Naive thymus-derived CD8-positive, alpha-beta T cell (primary cell): ENCODE measurements at regions not wholly inside any gene's neighbourhood (a gene's known extent, or its start where the extent isn't known, plus 50 kb on each side); places are given as distances from the start of the nearest gene placed in this dataset.

ENCODE experiments used
- ATAC-seq, 2 donors: fragments of 150-1000 bp; cut with Tn5 transposase in 1 of 2; sonication (Bioruptor Pico), chemical (Tn5 transposase) in 1 of 2; 1 replicate in 1 of 2; 2 replicates in 1 of 2; pipeline ENCODE4 v1.10.0; 2021; ENCODE audit warnings: mild to moderate bottlenecking in 2 of 2, moderate library complexity in 2 of 2
- POLR2A ChIA-PET: fragments of 350-600 bp; sonication (Branson Sonifier 250); formaldehyde crosslinking; loops from one replicate; lab custom pipeline; 2021; ENCODE audit warnings: antibody characterized with exemption; lab: Charles Lee
- DNase-seq, 10 donors: peaks; one replicate each; pipeline versions ENCODE4 v3.0.0 to v3.0.0-alpha.2; 2020 to 2022
- H3K27ac Mint-ChIP-seq, 10 donors: one replicate each; pipeline ENCODE4 v1.8.0; 2020 to 2022; ENCODE audit warnings: mild to moderate bottlenecking in 10 of 10, mixed read lengths in 10 of 10, moderate library complexity in 4 of 10, inconsistent platforms in 1 of 10
- H3K27me3 Mint-ChIP-seq, 5 donors: one replicate each; pipeline ENCODE4 v1.8.0; 2021 to 2022; ENCODE audit warnings: mixed read lengths in 5 of 5
- H3K36me3 Mint-ChIP-seq, 3 donors: one replicate each; pipeline ENCODE4 v1.8.0; 2020 to 2022; ENCODE audit warnings: mixed read lengths in 3 of 3, mild to moderate bottlenecking in 2 of 3, inconsistent platforms in 1 of 3
- H3K4me1 Mint-ChIP-seq, 4 donors: one replicate each; pipeline ENCODE4 v1.8.0; 2021 to 2022; ENCODE audit warnings: mixed read lengths in 4 of 4
- H3K4me3 Mint-ChIP-seq, 10 donors: one replicate each; pipeline ENCODE4 v1.8.0; 2020 to 2022; ENCODE audit warnings: mild to moderate bottlenecking in 10 of 10, mixed read lengths in 10 of 10, moderate library complexity in 6 of 10, inconsistent platforms in 1 of 10
- H3K9me3 Mint-ChIP-seq, 9 donors: one replicate each; pipeline ENCODE4 v1.8.0; 2020 to 2022; ENCODE audit warnings: mixed read lengths in 9 of 9, mild to moderate bottlenecking in 3 of 9, inconsistent platforms in 1 of 9, moderate library complexity in 1 of 9

DNA sequence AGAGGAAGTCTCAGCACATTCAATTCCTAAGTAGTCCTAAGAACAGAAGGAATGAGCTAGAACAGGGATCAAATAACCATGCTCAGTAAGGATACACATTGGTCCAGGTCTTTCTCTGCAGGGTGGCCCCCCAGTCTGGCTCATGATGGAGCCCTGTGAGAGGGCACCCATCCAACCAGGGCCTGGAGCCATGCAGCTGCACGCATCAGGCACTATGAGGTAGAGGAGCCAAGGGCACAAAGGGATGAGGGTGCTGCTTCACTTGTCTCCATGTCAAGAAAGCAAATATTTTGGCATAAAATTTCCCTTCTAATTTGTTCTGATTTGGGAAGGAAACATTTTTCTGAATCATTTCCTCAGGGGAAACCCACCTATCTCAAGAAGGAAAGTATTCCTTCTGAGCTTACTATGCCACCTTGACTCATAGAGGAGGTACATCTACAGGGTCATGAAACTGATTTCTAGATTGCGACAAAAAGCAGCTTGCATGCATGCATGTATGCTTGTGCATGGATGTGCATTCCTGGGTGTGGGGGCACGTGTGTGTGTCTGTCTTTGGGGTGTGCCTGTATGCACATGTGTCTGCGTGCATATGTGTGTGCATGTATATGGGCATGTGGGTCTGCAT lies 600.3 kb downstream of the MID1IP1 start:
- POLR2A ChIA-PET: no interaction called here
- peak overlapping the region in 2 of 10 donors; percentile 53 to 56 for H3K27ac Mint-ChIP-seq

DNA sequence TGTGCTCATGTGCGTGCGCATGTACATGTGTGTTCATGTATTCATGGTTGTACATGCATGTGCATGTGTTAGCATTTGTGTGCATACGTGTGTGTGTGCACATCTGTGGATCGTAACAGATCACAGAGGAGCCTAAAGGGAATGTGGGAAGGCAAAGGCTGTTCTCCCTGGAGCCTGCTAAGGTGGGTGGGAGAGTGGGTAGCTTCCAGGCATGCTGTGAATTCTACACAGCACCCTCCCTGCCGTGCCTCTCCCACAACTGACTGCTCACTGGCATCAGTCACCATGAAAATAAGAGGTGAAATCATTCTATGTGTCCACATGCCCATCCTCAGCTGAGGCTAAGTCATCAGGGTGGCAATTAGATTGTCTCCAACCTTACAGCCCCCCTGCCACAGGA lies 600.9 kb downstream of the MID1IP1 start:
- peaks cover 0 to 2% (median 0%) of the 10 kb centered on the region in 9 donors for H3K9me3 Mint-ChIP-seq
- H3K4me3 Mint-ChIP-seq: no peak overlapping the region
- POLR2A ChIA-PET: no interaction called here
- H3K36me3 Mint-ChIP-seq: no peaks in the 10 kb centered on the region
- no peak for ATAC-seq
- H3K4me1 Mint-ChIP-seq: peaks cover 0 to 2% (median 0%) of the 10 kb centered on the region in 4 donors
- no peak for DNase-seq
- no peak overlapping the region for H3K27ac Mint-ChIP-seq
- H3K27me3 Mint-ChIP-seq: peaks cover 0 to 2% (median 0%) of the 10 kb centered on the region in 5 donors

More for the DNA sequence above, 600.3 kb downstream of the MID1IP1 start:
- Mint-ChIP-seq H3K36me3 (no peaks in the 10 kb centered on the region), H3K9me3 (peaks cover 0 to 2% (median 0%) of the 10 kb centered on the region in 9 donors), H3K4me3 (no peak overlapping the region), H3K4me1 (peaks cover 0 to 2% (median 0%) of the 10 kb centered on the region in 4 donors), H3K27me3 (peaks cover 0 to 2% (median 0%) of the 10 kb centered on the region in 5 donors)
- ATAC-seq: no peak
- no peak for DNase-seq

DNA sequence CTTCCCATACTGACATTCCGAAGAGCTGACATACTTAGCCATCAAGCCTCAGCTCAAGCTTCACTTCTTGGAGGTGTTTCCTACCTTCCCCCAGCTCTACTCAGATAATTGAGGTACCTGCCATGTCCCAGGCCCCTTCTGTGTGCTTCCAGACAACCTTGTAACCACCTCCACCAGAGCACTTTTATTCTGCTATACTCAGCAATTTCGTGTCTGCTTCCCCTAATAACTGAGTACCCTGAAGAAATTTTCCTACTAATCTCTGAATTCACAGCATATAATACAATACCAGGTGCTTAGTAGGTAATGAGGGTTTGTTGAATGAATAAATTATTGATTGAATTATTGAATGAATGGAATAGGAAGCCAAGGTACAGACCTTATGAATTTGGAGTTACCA lies 605.5 kb downstream of the MID1IP1 start:
- Mint-ChIP-seq H3K36me3 (no peaks in the 10 kb centered on the region), H3K4me1 (no peaks in the 10 kb centered on the region), H3K4me3 (no peak overlapping the region), H3K9me3 (no peaks in the 10 kb centered on the region), H3K27ac (no peak overlapping the region), H3K27me3 (peaks cover 0 to 2% (median 0%) of the 10 kb centered on the region in 5 donors)
- no peak for DNase-seq
- POLR2A ChIA-PET: no interaction called here
- no peak for ATAC-seq

DNA sequence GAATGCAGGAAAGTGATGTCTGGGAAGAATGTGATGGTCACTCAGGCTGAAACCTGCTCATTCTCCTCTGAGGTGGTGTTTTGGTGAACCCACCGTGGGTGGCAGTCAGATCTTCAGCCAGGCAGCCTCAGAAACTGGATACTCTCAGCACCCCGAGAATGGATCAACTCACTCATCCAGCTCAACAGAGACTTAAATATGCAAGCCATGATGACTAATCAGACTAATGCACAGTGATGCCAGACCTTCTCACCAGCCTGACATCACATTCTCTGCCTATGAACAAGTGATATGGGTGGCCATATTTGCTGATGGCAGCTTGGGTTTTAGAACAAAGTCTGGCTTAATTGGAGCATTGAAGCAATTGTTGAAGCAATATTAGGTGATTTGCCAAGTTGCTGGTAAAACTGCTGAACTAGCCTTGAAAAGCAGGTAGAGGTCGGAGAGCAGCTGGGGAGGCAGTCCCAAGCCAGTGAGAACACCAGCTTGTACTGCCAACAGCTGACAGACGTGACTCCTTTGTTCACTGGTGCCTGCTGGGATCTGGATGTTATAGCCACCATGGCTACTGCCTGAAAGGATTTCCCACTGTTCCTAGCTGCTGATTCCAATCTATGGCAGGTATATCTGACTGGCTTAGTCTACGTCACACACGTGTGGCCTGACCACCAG lies 608.1 kb downstream of the MID1IP1 start:
- POLR2A ChIA-PET: no interaction called here
- Mint-ChIP-seq H3K9me3 (peaks cover 0 to 3% (median 0%) of the 10 kb centered on the region in 9 donors), H3K27ac (peak overlapping the region in 1 of 10 donors; percentile 2), H3K36me3 (no peaks in the 10 kb centered on the region), H3K4me3 (no peak overlapping the region), H3K27me3 (peaks cover 0 to 2% (median 0%) of the 10 kb centered on the region in 5 donors), H3K4me1 (no peaks in the 10 kb centered on the region)
- no peak for ATAC-seq
- DNase-seq: no peak

DNA sequence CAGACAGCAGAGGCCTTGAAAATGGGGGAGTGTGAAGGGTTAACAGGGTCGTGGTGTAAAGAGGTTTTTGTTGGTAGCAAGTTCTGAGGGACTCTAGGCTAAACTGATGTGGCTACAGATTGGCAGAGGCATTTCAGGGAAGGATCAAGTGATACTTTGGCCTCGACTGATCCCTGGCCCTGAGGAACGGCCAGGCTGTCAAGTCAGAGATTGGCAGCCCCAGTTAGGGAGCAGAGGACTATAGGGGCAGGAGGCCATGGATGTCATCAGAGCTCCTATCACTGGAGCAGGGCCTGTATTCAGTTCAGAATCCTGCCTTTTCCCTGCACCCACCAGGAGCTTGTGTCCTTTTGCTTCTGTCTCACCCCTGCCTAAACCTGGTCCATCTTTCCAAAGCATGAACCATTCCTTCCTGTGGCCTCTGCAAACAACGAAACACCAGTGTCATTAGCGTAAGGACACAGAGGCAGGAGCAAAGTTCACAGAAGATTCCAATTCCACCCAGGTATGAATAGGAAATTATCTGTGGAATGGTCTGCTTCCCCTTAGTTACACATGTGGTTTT lies 613.1 kb downstream of the MID1IP1 start:
- no peaks in the 10 kb centered on the region for H3K36me3 Mint-ChIP-seq

DNA sequence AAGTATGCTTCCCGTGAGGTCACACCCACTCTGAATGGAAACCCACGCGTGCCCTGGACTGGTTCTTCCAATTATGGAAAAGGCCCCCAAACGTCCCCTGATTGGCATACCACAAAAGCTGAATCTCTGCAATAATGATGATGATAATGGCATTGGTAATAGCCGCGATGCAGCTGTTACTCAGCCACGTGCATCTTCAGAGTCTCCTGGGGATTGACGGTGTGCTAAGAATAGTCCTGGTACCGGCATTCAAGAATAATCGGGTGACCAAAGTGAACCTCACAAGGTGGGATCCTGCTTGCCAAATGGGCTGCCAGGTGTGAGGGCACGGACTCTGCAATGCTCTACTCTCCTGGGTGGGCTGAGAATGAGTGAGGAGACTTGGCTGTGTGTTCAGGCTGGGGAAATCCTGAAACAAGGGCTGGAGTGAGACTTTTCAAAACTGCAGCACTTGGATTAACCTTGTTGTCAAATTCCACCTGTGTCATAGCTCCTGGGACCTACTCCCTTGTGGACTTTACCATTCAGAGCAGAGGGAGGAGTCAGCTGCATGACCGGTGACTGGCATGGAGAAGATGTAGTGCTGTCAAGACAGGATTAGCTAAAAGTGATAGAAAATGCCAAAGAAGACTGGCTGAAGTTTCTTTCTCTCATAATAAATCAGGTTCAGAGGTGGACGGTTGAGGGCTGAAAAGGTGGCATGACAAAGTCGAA lies 615.4 kb downstream of the MID1IP1 start:
- ATAC-seq: no peak
- Mint-ChIP-seq H3K27me3 (no peaks in the 10 kb centered on the region), H3K36me3 (no peaks in the 10 kb centered on the region), H3K27ac (no peak overlapping the region), H3K4me1 (peaks cover 6 to 18% (median 11%) of the 10 kb centered on the region in 4 donors), H3K9me3 (peaks cover 0 to 3% (median 0%) of the 10 kb centered on the region in 9 donors), H3K4me3 (peak overlapping the region in 1 of 10 donors; percentile 15)
- POLR2A ChIA-PET: interaction anchor here (0.6 kb wide), 1 partner anchor 298 kb away, joined by 3 read pairs; no protein-coding TSS in a partner anchor
- DNase-seq: no peak

More for the DNA sequence above, 613.1 kb downstream of the MID1IP1 start:
- POLR2A ChIA-PET: no interaction called here
- Mint-ChIP-seq H3K27me3 (no peaks in the 10 kb centered on the region), H3K27ac (no peak overlapping the region), H3K4me3 (no peak overlapping the region), H3K9me3 (peaks cover 0 to 3% (median 0%) of the 10 kb centered on the region in 9 donors), H3K4me1 (peaks cover 6 to 18% (median 11%) of the 10 kb centered on the region in 4 donors)
- ATAC-seq: no peak
- no peak for DNase-seq

DNA sequence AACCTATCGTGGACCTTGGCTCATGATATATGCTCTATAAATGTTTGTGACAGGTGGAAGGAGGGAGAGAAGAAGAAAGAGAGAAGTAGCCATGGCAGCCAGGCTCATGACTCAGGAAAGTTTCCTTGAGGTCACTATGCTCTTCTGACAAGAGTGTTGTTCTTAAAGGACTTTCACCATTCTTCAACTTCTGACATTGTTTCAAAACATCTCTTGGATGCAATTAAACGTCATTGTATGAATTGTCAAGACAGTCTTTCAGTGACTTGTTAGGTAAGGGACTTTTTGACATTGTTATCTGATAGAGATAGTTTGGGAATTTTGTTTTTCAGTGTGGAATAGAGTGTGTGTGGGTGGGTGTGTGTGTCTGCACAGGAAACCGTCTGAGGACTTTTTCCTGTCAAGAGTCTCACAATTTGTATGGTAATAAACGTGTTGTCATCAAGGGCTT lies 617.0 kb downstream of the MID1IP1 start:
- H3K4me3 Mint-ChIP-seq: peak overlapping the region in 1 of 10 donors; percentile 32
- H3K27ac Mint-ChIP-seq: peak overlapping the region in 5 of 10 donors; percentile 3 to 66 (median 18)
- ATAC-seq: no peak

DNA sequence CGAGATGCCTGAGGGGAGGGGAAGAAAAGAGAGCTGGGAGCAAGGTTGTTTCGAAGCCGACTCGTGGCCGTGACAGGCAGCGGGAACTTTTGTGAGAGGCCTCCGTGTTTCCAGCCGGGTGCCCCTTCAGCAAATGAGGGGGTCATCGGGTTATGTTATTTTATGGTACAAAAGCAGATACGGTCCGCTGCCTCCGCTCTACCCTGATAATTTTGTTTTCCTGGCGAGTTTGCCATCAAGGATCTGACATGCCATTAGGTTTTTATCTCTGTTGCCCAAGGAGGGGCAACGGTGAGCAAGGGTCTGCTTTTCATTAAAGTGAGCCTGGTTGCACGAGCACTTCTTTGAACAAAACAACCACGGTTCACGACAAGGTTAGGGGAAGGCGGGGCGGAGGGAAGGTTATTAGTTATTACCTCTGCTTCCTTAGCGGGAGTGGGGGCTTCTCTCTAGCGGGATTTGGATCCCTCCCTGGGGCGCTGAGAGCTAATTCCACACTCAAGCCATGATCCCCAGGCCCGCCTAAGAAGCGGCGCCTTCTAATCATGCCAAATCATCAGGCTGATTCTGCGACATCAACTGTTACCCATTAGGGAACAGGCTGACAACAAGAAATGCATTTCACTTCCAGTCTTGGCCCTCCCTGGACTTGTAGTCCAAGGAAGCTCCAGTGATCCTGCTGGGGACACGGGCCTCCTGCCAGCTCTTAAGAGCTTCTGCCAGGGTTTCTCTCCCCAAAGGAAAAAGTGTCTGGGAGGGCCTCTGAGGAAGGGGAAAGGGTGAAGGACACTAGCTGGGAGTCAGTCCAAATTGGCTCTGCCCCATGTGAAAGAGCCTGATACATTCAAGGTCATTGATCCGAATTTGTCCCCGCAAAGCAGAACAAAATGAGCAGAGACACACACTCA lies 617.7 kb downstream of the MID1IP1 start:
- POLR2A ChIA-PET: no interaction called here
- Mint-ChIP-seq H3K27me3 (no peaks in the 10 kb centered on the region), H3K9me3 (no peaks in the 10 kb centered on the region), H3K36me3 (no peaks in the 10 kb centered on the region), H3K4me3 (peak overlapping the region in 2 of 10 donors; percentile 11 to 32), H3K27ac (peak overlapping the region in 3 of 10 donors; percentile 18 to 66 (median 27)), H3K4me1 (peaks cover 8 to 18% (median 11%) of the 10 kb centered on the region in 4 donors)
- no peak for ATAC-seq
- no peak for DNase-seq

More for the DNA sequence above, 617.0 kb downstream of the MID1IP1 start:
- Mint-ChIP-seq H3K27me3 (no peaks in the 10 kb centered on the region), H3K9me3 (peaks cover 0 to 3% (median 0%) of the 10 kb centered on the region in 9 donors), H3K36me3 (no peaks in the 10 kb centered on the region), H3K4me1 (peaks cover 8 to 18% (median 11%) of the 10 kb centered on the region in 4 donors)
- POLR2A ChIA-PET: no interaction called here
- DNase-seq: no peak

DNA sequence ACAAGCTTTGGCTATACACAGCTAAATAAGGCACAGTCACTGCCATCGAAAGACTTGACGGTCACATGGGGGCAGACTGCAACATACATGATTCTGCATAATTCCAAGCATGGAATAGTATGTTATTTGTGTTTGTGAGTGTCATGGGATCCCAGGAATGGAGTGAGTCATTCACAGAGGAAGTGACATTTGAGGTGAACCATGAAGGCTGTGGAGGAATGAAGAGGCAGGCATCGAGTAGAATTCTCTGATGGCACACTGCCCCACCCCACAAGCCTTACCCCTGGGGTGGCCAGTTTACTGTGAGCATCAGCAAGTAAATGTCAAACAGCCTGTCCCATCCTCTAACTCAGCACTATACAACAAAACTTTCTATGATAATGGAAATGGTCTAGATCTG lies 619.7 kb downstream of the MID1IP1 start:
- no peak overlapping the region for H3K27ac Mint-ChIP-seq
- H3K27me3 Mint-ChIP-seq: no peaks in the 10 kb centered on the region
- H3K9me3 Mint-ChIP-seq: no peaks in the 10 kb centered on the region
- no peak for DNase-seq
- H3K4me3 Mint-ChIP-seq: no peak overlapping the region
- POLR2A ChIA-PET: no interaction called here
- H3K36me3 Mint-ChIP-seq: no peaks in the 10 kb centered on the region
- peaks cover 8 to 18% (median 11%) of the 10 kb centered on the region in 4 donors for H3K4me1 Mint-ChIP-seq
- ATAC-seq: no peak

DNA sequence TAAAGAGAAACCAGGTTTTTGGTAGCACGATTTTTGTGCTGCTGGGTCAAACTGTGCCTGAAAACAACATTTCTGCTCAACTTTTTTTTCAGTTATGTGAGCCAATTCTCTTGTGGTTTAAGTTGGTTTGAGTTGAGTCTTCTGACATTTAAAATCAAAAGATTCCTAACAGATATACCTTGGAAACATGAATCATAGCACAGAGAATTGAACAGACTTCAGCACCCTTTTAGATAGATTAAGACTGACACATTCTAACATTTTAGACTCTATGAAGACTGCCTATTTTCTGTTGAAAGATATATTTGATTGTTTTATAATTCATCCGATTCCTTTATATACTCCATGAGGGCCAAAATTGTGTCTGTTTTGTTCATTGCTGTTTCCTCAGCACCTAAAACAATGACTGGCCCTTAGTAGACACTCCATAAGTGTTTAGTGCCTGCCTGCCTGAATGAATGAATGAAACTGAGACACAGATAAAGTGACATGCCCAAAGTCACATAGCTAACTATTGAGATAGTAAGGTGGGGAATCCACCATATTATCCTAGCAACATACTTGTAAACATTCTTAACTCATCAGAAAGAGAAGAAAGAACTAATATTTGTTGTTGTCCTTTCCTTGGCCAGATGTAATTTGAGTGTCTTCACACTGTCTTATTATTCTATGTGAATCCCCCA lies 624.0 kb downstream of the MID1IP1 start:
- DNase-seq (no peak), ATAC-seq (no peak)
- Mint-ChIP-seq H3K4me1 (peaks cover 6 to 24% (median 21%) of the 10 kb centered on the region in 4 donors), H3K27ac (no peak overlapping the region), H3K4me3 (no peak overlapping the region), H3K36me3 (no peaks in the 10 kb centered on the region), H3K9me3 (no peaks in the 10 kb centered on the region), H3K27me3 (no peaks in the 10 kb centered on the region)
- POLR2A ChIA-PET: interaction anchor here (0.6 kb wide), 1 partner anchor 745 kb away, joined by 3 read pairs; no protein-coding TSS in a partner anchor

DNA sequence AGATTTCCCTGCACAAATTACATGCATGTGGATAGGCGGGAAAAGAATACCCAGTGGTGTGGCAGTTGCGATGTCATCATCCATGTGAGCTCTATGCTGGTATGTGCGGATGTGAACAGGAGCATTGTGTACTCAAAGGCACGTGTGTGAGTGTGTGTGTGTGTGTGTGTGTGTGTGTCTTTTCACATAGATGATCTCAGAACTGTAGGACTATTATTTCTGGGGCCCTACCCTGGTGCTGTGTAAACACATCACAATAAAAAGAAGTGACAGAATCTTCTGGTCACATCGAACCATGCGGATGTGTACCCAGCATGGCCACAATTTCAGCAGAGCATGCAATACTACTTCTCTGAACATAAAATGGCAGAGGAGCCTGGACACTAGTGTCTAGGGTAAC lies 624.8 kb downstream of the MID1IP1 start:
- no peaks in the 10 kb centered on the region for H3K27me3 Mint-ChIP-seq
- ATAC-seq (no peak), DNase-seq (no peak)
- H3K4me1 Mint-ChIP-seq: peaks cover 6 to 25% (median 22%) of the 10 kb centered on the region in 4 donors
- H3K4me3 Mint-ChIP-seq: no peak overlapping the region
- H3K9me3 Mint-ChIP-seq: no peaks in the 10 kb centered on the region
- peak overlapping the region in 1 of 10 donors; percentile 8 for H3K27ac Mint-ChIP-seq
- no peaks in the 10 kb centered on the region for H3K36me3 Mint-ChIP-seq
- POLR2A ChIA-PET: interaction anchor here (0.6 kb wide), 1 partner anchor 744 kb away, joined by 3 read pairs; no protein-coding TSS in a partner anchor
